IMR-90 (cell line): ENCODE measurements at regions not wholly inside any gene's neighbourhood (a gene's known extent, or its start where the extent isn't known, plus 50 kb on each side); places are given as distances from the start of the nearest gene placed in this dataset.

Experiments
- ATAC-seq: fragments of 200-7000 bp; cut with Tn5 transposase; 2 replicates; pipeline ENCODE4 v1.9.1; 2020; ENCODE audit warnings: low read depth, mild to moderate bottlenecking, moderate library complexity
- BruUV-seq: library from RNA; stranded (reverse); fragments of 400-500 nt; replicated peaks from 2 replicates; lab custom pipeline; 2021; lab: Mats Ljungman, UMichigan
- CTCF ChIA-PET: fragments of 300-600 bp; formaldehyde crosslinking; extraction: SDS; loops from one replicate; lab custom pipeline; 2021; ENCODE audit warnings: antibody characterized with exemption; lab: Yijun Ruan, JAX
- POLR2A ChIA-PET: fragments of 300-600 bp; sonication (Branson Sonifier 250); formaldehyde crosslinking; loops from one replicate; lab custom pipeline; 2022; ENCODE audit warnings: antibody characterized with exemption; ENCODE audit not compliant: unreplicated experiment; lab: Charles Lee
- DNase-seq: peaks from one replicate; pipeline ENCODE4 v3.0.0; 2013
- H2AFZ ChIP-seq: replicated peaks from 2 replicates; pipeline ENCODE3; 2013; ENCODE audit warnings: low read length, mild to moderate bottlenecking; ENCODE audit not compliant: poor library complexity
- H2AK5ac ChIP-seq: 2 replicates; pipeline ENCODE4 v1.6.1; 2013; ENCODE audit warnings: low read depth, low read length, inconsistent platforms
- H2AK9ac ChIP-seq: replicated peaks from 2 replicates; pipeline ENCODE3; 2013; ENCODE audit warnings: mild to moderate bottlenecking, low read depth, low read length, moderate library complexity; ENCODE audit not compliant: poor library complexity
- H2BK120ac ChIP-seq: 2 replicates; pipeline ENCODE4 v1.6.1; 2013; ENCODE audit warnings: low read depth, low read length, inconsistent platforms
- H2BK15ac ChIP-seq: 3 replicates; pipeline ENCODE4 v1.6.1; 2013; ENCODE audit warnings: low read depth, low read length, inconsistent platforms
- H2BK20ac ChIP-seq: 2 replicates; pipeline ENCODE4 v1.6.1; 2013; ENCODE audit warnings: low read depth, mild to moderate bottlenecking, inconsistent platforms, low read length, moderate library complexity
- H2BK5ac ChIP-seq: 2 replicates; pipeline ENCODE4 v1.6.1; 2013; ENCODE audit warnings: mild to moderate bottlenecking, low read depth, low read length, inconsistent platforms; ENCODE audit not compliant: poor library complexity, severe bottlenecking
- H3K14ac ChIP-seq: replicated peaks from 2 replicates; pipeline ENCODE4 v1.6.1; 2013; ENCODE audit warnings: low read depth, low read length, inconsistent platforms
- H3K18ac ChIP-seq: 2 replicates; pipeline ENCODE4 v1.6.1; 2013; ENCODE audit warnings: low read depth, low read length, control low read depth
- H3K23ac ChIP-seq: 2 replicates; pipeline ENCODE4 v1.6.1; 2013; ENCODE audit warnings: low read depth, low read length, inconsistent platforms
- H3K27ac ChIP-seq: 2 replicates; pipeline ENCODE4 v1.5.1; 2013; ENCODE audit warnings: mild to moderate bottlenecking, control low read depth, low read length; ENCODE audit not compliant: insufficient read depth
- H3K27me3 ChIP-seq: 2 replicates; pipeline ENCODE4 v1.6.1; 2013; ENCODE audit warnings: low read length; ENCODE audit not compliant: control insufficient read depth, insufficient read depth
- H3K36me3 ChIP-seq: 2 replicates; pipeline ENCODE4 v1.6.1; 2013; ENCODE audit warnings: low read length, mixed read lengths; ENCODE audit not compliant: control insufficient read depth, insufficient read depth
- H3K4ac ChIP-seq: 2 replicates; pipeline ENCODE4 v1.6.1; 2013; ENCODE audit warnings: low read depth, low read length, inconsistent platforms
- H3K4me1 ChIP-seq: 2 replicates; pipeline ENCODE4 v1.6.1; 2013; ENCODE audit warnings: low read length, mixed read lengths; ENCODE audit not compliant: control insufficient read depth, insufficient read depth
- H3K4me2 ChIP-seq: 2 replicates; pipeline ENCODE4 v1.6.1; 2013; ENCODE audit warnings: low read depth, mild to moderate bottlenecking, control low read depth, low read length, moderate library complexity
- H3K4me3 ChIP-seq: 2 replicates; pipeline ENCODE4 v1.5.1; 2013; ENCODE audit warnings: low read depth, mild to moderate bottlenecking, control low read depth, low read length, moderate library complexity; ENCODE audit not compliant: insufficient read depth
- H3K56ac ChIP-seq: 2 replicates; pipeline ENCODE4 v1.6.1; 2013; ENCODE audit warnings: low read length, inconsistent platforms; ENCODE audit not compliant: insufficient read depth; ENCODE audit errors: extremely low read depth
- H3K79me1 ChIP-seq, 2 experiments: 2 replicates each; pipeline ENCODE4 v1.6.1; 2013; ENCODE audit warnings: low read length in 2 of 2, inconsistent platforms in 1 of 2, low read depth in 1 of 2
- H3K9ac ChIP-seq: 2 replicates; pipeline ENCODE4 v1.6.1; 2013; ENCODE audit warnings: low read depth, low read length, control low read depth
- H3K9me1 ChIP-seq: 2 replicates; pipeline ENCODE4 v1.6.1; 2013; ENCODE audit warnings: low read length, inconsistent platforms; ENCODE audit not compliant: insufficient read depth
- H3K9me3 ChIP-seq: 2 replicates; pipeline ENCODE4 v1.6.1; 2013; ENCODE audit warnings: low read length; ENCODE audit not compliant: control insufficient read depth, insufficient read depth
- H4K20me1 ChIP-seq: 2 replicates; pipeline ENCODE4 v1.6.1; 2013; ENCODE audit warnings: low read length, inconsistent platforms; ENCODE audit not compliant: insufficient read depth
- H4K5ac ChIP-seq: 2 replicates; pipeline ENCODE4 v1.6.1; 2013; ENCODE audit warnings: mild to moderate bottlenecking, low read depth, low read length, control low read depth
- H4K8ac ChIP-seq, 2 experiments: 2 replicates each; pipeline ENCODE4 v1.6.1; 2013; ENCODE audit warnings: low read depth in 2 of 2, low read length in 2 of 2, control low read depth in 1 of 2, inconsistent platforms in 1 of 2
- H4K91ac ChIP-seq: 2 replicates; pipeline ENCODE4 v1.6.1; 2013; ENCODE audit warnings: low read depth, low read length, inconsistent platforms; ENCODE audit not compliant: insufficient read depth
- BHLHE40 ChIP-seq: fragments of 150-350 bp; IDR thresholded peaks from 2 replicates; pipeline ENCODE4 v1.6.1; 2016; ENCODE audit warnings: mild to moderate bottlenecking, low read depth, low read length
- CEBPB ChIP-seq: IDR thresholded peaks from 2 replicates; pipeline ENCODE4 v1.6.1; 2012; ENCODE audit warnings: low read depth, low read length, improper control_type of control experiment
- CHD1 ChIP-seq: IDR thresholded peaks from 2 replicates; pipeline ENCODE4 v1.6.1; 2012; ENCODE audit warnings: low read depth, low read length, improper control_type of control experiment
- MAZ ChIP-seq: IDR thresholded peaks from 2 replicates; pipeline ENCODE4 v1.6.1; 2012; ENCODE audit warnings: low read depth, mild to moderate bottlenecking, low read length, improper control_type of control experiment, moderate library complexity, borderline replicate concordance
- MXI1 ChIP-seq: IDR thresholded peaks from 2 replicates; pipeline ENCODE4 v1.6.1; 2012; ENCODE audit warnings: low read depth, mild to moderate bottlenecking, low read length, moderate library complexity, borderline replicate concordance
- POLR2A ChIP-seq: IDR thresholded peaks from 2 replicates; pipeline ENCODE4 v1.6.1; 2012; ENCODE audit warnings: mild to moderate bottlenecking, low read depth, low read length
- SMC3 ChIP-seq: fragments of 150-350 bp; IDR thresholded peaks from 2 replicates; pipeline ENCODE4 v1.6.1; 2016; ENCODE audit warnings: low read depth, mild to moderate bottlenecking, antibody characterized with exemption, low read length, moderate library complexity
- WGBS, 2 experiments: methylation state at CpG; one replicate each; pipeline versions ENCODE4 v1.1.5 to v1.1.7; 2013; ENCODE audit warnings: missing lambda C conversion rate in 2 of 2; ENCODE audit not compliant: insufficient read length in 1 of 2; ENCODE audit errors: extremely low coverage in 2 of 2; 5-methylcytosine and 5-hydroxymethylcytosine counted together
- dilution Hi-C: fragments of 300-500 bp; cut with HindIII; formaldehyde crosslinking; loops from one replicate; pipeline ENCODE4 v1.14.3; 2018; ENCODE audit warnings: low sequenced_read_pairs; ENCODE audit not compliant: unreplicated experiment
- in situ Hi-C: fragments of 300-500 bp; cut with MboI; formaldehyde crosslinking; loops from 3 replicates; pipeline ENCODE4 v1.14.3; 2019; ENCODE audit warnings: low sequenced_read_pairs, inconsistent platforms, mixed read lengths
- intact Hi-C: fragments of 100-400 bp; cut with micrococcal nuclease; formaldehyde crosslinking; loops from 2 replicates; pipeline ENCODE4 v1.10.0; 2022
- TF ChIP-seq, protein P1 (sequence below): fragments of 150-350 bp; IDR thresholded peaks from 2 replicates; pipeline ENCODE4 v1.6.1; 2017; ENCODE audit warnings: mild to moderate bottlenecking, antibody characterized with exemption, low read length, low read depth

DNA sequence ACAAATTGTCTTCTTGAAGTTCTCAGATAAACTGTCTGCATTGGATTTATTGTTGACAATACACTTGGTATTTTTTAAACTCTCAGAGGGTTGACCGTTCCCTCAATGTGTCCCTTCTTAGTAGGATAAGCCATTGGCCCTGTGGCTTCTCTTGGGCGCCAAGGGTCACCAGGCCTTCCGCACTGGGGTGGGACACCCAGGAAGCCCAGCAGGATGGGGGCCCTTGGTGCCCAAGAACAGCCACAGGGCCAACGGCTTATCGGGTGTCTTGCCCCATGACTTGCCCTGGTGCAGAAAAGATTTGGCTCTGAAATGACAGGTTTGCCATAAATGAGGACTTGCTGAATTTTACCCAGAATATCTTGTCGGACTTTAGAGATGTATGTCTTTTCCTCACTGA lies 375.0 kb downstream of the IRX2 start:
- dilution Hi-C loops (no loop called here), in situ Hi-C loops (no loop called here), intact Hi-C loops (no loop called here)
- no TSS peak for BruUV-seq
- Histone ChIP-seq H3K27me3 (no peaks in the 10 kb centered on the region), H3K9ac (no peak overlapping the region), H4K91ac (no peak overlapping the region), H3K4me3 (no peak overlapping the region), H3K27ac (no peak overlapping the region), H2AFZ (no peak overlapping the region), H2BK5ac (no peak overlapping the region), H2BK20ac (no peak overlapping the region), H2BK15ac (no peak overlapping the region), H2AK9ac (no peak overlapping the region), H2AK5ac (no peak overlapping the region), H3K14ac (no peak overlapping the region), H4K20me1 (no peaks in the 10 kb centered on the region), H3K9me3 (peaks cover 36% of the 10 kb centered on the region), H3K4me1 (no peaks in the 10 kb centered on the region), H3K56ac (no peak overlapping the region), H4K5ac (no peak overlapping the region), H2BK120ac (no peak overlapping the region), H4K8ac (no peak overlapping the region), H3K9me1 (no peaks in the 10 kb centered on the region), H3K79me1 (no peaks in the 10 kb centered on the region), H3K4me2 (no peak overlapping the region), H3K36me3 (no peaks in the 10 kb centered on the region), H3K23ac (no peak overlapping the region), H3K4ac (no peak overlapping the region), H3K18ac (no peak overlapping the region)
- DNase-seq (no peak), ATAC-seq (no peak)
- POLR2A ChIA-PET: no interaction called here
- WGBS, 2 experiments: 83% methylated on average over 2 of the region's 6 CpGs; no CpG with 5 or more reads in 1 of the 2 experiments
- CTCF ChIA-PET: no interaction called here
- TF ChIP-seq SMC3: no peak
- TF ChIP-seq CEBPB: no peak
- TF ChIP-seq POLR2A: no peak
- TF ChIP-seq CHD1: no peak
- TF ChIP-seq, protein P1, sequence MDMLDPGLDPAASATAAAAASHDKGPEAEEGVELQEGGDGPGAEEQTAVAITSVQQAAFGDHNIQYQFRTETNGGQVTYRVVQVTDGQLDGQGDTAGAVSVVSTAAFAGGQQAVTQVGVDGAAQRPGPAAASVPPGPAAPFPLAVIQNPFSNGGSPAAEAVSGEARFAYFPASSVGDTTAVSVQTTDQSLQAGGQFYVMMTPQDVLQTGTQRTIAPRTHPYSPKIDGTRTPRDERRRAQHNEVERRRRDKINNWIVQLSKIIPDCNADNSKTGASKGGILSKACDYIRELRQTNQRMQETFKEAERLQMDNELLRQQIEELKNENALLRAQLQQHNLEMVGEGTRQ: no peak
- no peak for TF ChIP-seq BHLHE40
- TF ChIP-seq MAZ: no peak
- no peak for TF ChIP-seq MXI1
